ENCODE measurements at regions not wholly inside any gene's neighbourhood (a gene's known extent, or its start where the extent isn't known, plus 50 kb on each side); places are given as distances from the start of the nearest gene placed in this dataset.

DNA sequence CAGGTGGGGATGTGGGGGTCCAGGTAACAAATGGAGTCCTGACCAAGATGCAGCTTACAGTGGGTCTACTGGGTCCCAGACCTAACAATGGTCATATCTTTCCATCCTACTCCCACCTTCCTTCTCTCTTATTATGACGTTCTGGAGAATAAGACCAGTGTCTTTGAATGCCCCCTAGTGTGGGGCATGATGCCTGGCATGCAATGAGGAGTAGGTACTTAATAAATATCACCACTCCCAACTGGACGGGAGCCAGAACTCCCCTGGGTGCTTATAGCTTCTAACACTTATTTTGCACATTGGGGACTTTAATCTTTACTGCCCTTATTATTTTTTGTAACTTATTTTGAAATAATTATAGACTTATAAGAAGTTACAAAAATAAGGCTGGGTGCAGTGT, 98.2 kb downstream of the NDFIP1 start:
- 40% methylated on average over 1 of the region's 2 CpGs for WGBS (ENCODE audit: insufficient coverage, low lambda C conversion rate)
- Histone ChIP-seq H3K4me3 (ENCODE audit: low read length) (no peak overlapping the region), H3K36me3 (ENCODE audit: control insufficient read depth, insufficient read depth, low read length) (no peaks in the 10 kb centered on the region), H3K27me3 (ENCODE audit: control insufficient read depth, insufficient read depth, low read length) (no peaks in the 10 kb centered on the region), H3K27ac (ENCODE audit: low read length) (no peak overlapping the region), H3K4me1 (ENCODE audit: control insufficient read depth, insufficient read depth, low read length) (no peaks in the 10 kb centered on the region), H3K9me3 (ENCODE audit: control insufficient read depth, low read depth, low read length) (no peaks in the 10 kb centered on the region)
- no peak for DNase-seq

DNA sequence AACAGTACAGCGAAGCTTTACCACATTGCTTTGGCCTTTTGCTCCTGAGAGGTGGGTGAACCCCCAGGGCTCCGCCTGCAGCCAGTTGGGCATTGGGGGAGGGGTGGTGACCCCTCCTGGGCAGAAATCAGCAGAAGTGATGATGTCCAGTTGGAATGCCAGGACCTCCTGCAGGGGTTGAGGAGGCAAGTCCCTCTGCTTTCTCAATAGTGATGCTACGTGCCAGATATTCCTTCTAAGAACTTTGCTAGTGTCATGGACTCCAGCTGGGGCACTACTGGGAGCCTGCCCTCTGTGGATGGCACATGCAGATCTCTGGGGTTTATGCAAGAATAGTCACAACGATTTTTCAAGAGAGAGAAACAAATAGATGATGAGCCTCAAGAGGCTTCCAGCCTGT, 95.6 kb downstream of the NDFIP1 start:
- no CpG with 5 or more reads among the region's 4 CpGs for WGBS (ENCODE audit: insufficient coverage, low lambda C conversion rate)
- H3K9me3 ChIP-seq (ENCODE audit: control insufficient read depth, low read depth, low read length) = no peaks in the 10 kb centered on the region
- H3K27me3 ChIP-seq (ENCODE audit: control insufficient read depth, insufficient read depth, low read length) = no peaks in the 10 kb centered on the region
- H3K27ac ChIP-seq (ENCODE audit: low read length) = no peak overlapping the region
- no peaks in the 10 kb centered on the region for H3K4me1 ChIP-seq (ENCODE audit: control insufficient read depth, insufficient read depth, low read length)
- H3K4me3 ChIP-seq (ENCODE audit: low read length) = no peak overlapping the region
- no peak for DNase-seq
- no peaks in the 10 kb centered on the region for H3K36me3 ChIP-seq (ENCODE audit: control insufficient read depth, insufficient read depth, low read length)
